H9 (cell line): ENCODE measurements at regions not wholly inside any gene's neighbourhood (a gene's known extent, or its start where the extent isn't known, plus 50 kb on each side); places are given as distances from the start of the nearest gene placed in this dataset.

Experiments used
- DNase-seq: peaks from one replicate; pipeline ENCODE4 v3.0.0-alpha.2; 2017
- H2AFZ ChIP-seq: one replicate; pipeline ENCODE4 v1.6.1; 2013; ENCODE audit warnings: mild to moderate bottlenecking, low read length, control low read depth, moderate library complexity
- H2AK5ac ChIP-seq: 2 replicates; pipeline ENCODE4 v1.6.1; 2013; ENCODE audit warnings: low read length, control low read depth, mixed read lengths; ENCODE audit not compliant: insufficient read length
- H2BK120ac ChIP-seq: one replicate; pipeline ENCODE4 v1.6.1; 2013; ENCODE audit warnings: low read depth, mild to moderate bottlenecking, low read length, control low read depth, inconsistent platforms; ENCODE audit not compliant: poor library complexity, severe bottlenecking
- H2BK12ac ChIP-seq: 2 replicates; pipeline ENCODE4 v1.6.1; 2013; ENCODE audit warnings: low read length, control low read depth, mixed read lengths, low read depth; ENCODE audit not compliant: insufficient read length
- H2BK15ac ChIP-seq: 2 replicates; pipeline ENCODE4 v1.6.1; 2013; ENCODE audit warnings: low read depth, low read length, control low read depth
- H2BK20ac ChIP-seq: one replicate; pipeline ENCODE4 v1.6.1; 2013; ENCODE audit warnings: low read depth, mild to moderate bottlenecking, low read length, control low read depth, inconsistent platforms; ENCODE audit not compliant: poor library complexity, severe bottlenecking
- H2BK5ac ChIP-seq: 2 replicates; pipeline ENCODE4 v1.6.1; 2013; ENCODE audit warnings: low read length, control low read depth, mixed read lengths; ENCODE audit not compliant: insufficient read length
- H3K14ac ChIP-seq: 2 replicates; pipeline ENCODE4 v1.6.1; 2013; ENCODE audit warnings: low read length, control low read depth; ENCODE audit not compliant: insufficient read depth
- H3K18ac ChIP-seq: 2 replicates; pipeline ENCODE4 v1.6.1; 2013; ENCODE audit warnings: low read depth, mild to moderate bottlenecking, mixed read lengths, low read length, control low read depth; ENCODE audit not compliant: insufficient read length
- H3K23ac ChIP-seq: 2 replicates; pipeline ENCODE4 v1.6.1; 2013; ENCODE audit warnings: low read length, control low read depth, mixed read lengths, low read depth; ENCODE audit not compliant: insufficient read length
- H3K23me2 ChIP-seq: 2 replicates; pipeline ENCODE4 v1.6.1; 2013; ENCODE audit warnings: low read depth, mild to moderate bottlenecking, mixed read lengths, low read length, control low read depth; ENCODE audit not compliant: insufficient read length, poor library complexity, severe bottlenecking
- H3K27ac ChIP-seq: 2 replicates; pipeline ENCODE4 v1.5.1; 2013; ENCODE audit warnings: low read length, control low read depth, mixed read lengths, low read depth; ENCODE audit not compliant: insufficient read length
- H3K27me3 ChIP-seq: 2 replicates; pipeline ENCODE4 v1.6.1; 2013; ENCODE audit warnings: low read length, control low read depth, inconsistent platforms; ENCODE audit not compliant: insufficient read depth
- H3K4ac ChIP-seq: 2 replicates; pipeline ENCODE4 v1.6.1; 2013; ENCODE audit warnings: low read depth, mild to moderate bottlenecking, control low read depth, inconsistent platforms, low read length, moderate library complexity
- H3K4me1 ChIP-seq: 2 replicates; pipeline ENCODE4 v1.6.1; 2013; ENCODE audit warnings: low read length, control low read depth, inconsistent platforms; ENCODE audit not compliant: insufficient read depth
- H3K4me2 ChIP-seq: 2 replicates; pipeline ENCODE4 v1.6.1; 2013; ENCODE audit warnings: low read length, control low read depth, mixed read lengths; ENCODE audit not compliant: insufficient read length, insufficient read depth
- H3K56ac ChIP-seq: 2 replicates; pipeline ENCODE4 v1.6.1; 2013; ENCODE audit warnings: low read depth, mild to moderate bottlenecking, mixed read lengths, low read length, control low read depth; ENCODE audit not compliant: insufficient read length
- H3K79me1 ChIP-seq: 2 replicates; pipeline ENCODE4 v1.6.1; 2013; ENCODE audit warnings: low read depth, mild to moderate bottlenecking, moderate library complexity, low read length, control low read depth, inconsistent platforms; ENCODE audit not compliant: insufficient read depth, poor library complexity, severe bottlenecking
- H3K79me2 ChIP-seq: 2 replicates; pipeline ENCODE4 v1.6.1; 2013; ENCODE audit warnings: low read length, control low read depth, inconsistent platforms; ENCODE audit not compliant: insufficient read depth
- H3K9ac ChIP-seq: 2 replicates; pipeline ENCODE4 v1.6.1; 2013; ENCODE audit warnings: low read length, control low read depth, mixed read lengths; ENCODE audit not compliant: insufficient read length; ENCODE audit errors: extremely low read depth
- H3K9me3 ChIP-seq: one replicate; pipeline ENCODE4 v1.6.1; 2013; ENCODE audit warnings: low read depth, low read length, inconsistent platforms; ENCODE audit not compliant: control insufficient read depth
- H3T11ph ChIP-seq: one replicate; pipeline ENCODE4 v1.6.1; 2013; ENCODE audit warnings: mild to moderate bottlenecking, low read length, control low read depth, inconsistent platforms
- H4K20me1 ChIP-seq: one replicate; pipeline ENCODE4 v1.6.1; 2013; ENCODE audit not compliant: control insufficient read depth, insufficient read length, insufficient read depth
- H4K5ac ChIP-seq: 2 replicates; pipeline ENCODE4 v1.6.1; 2013; ENCODE audit warnings: low read depth, mild to moderate bottlenecking, mixed read lengths, low read length, control low read depth; ENCODE audit not compliant: insufficient read length
- H4K8ac ChIP-seq: replicated peaks from 2 replicates; pipeline ENCODE4 v1.6.1; 2013; ENCODE audit warnings: low read length, control low read depth, mixed read lengths, low read depth; ENCODE audit not compliant: insufficient read length
- H4K91ac ChIP-seq: 2 replicates; pipeline ENCODE4 v1.6.1; 2013; ENCODE audit warnings: low read depth, mild to moderate bottlenecking, moderate library complexity, mixed read lengths, low read length, control low read depth; ENCODE audit not compliant: insufficient read length
- H3K27ac Mint-ChIP-seq, 3 experiments: 2 replicates in 2 of 3; 3 replicates in 1 of 3; pipeline ENCODE4 v1.8.0; 2020 to 2021; ENCODE audit warnings: mixed read lengths in 3 of 3, mild to moderate bottlenecking in 1 of 3, moderate library complexity in 1 of 3
- H3K27me3 Mint-ChIP-seq: 2 replicates; pipeline ENCODE4 v1.8.0; 2021; ENCODE audit warnings: low read depth, mild to moderate bottlenecking, moderate library complexity, mixed read lengths
- H3K36me3 Mint-ChIP-seq, 3 experiments: 2 replicates in 2 of 3; 3 replicates in 1 of 3; pipeline ENCODE4 v1.8.0; 2020 to 2021; ENCODE audit warnings: low read depth in 3 of 3, mixed read lengths in 3 of 3; ENCODE audit not compliant: insufficient read depth in 1 of 3
- H3K4me1 Mint-ChIP-seq, 2 experiments: 2 replicates each; pipeline ENCODE4 v1.8.0; 2020; ENCODE audit warnings: mixed read lengths in 2 of 2
- H3K4me3 Mint-ChIP-seq, 2 experiments: 2 replicates in 1 of 2; 3 replicates in 1 of 2; pipeline ENCODE4 v1.8.0; 2020 to 2021; ENCODE audit warnings: mild to moderate bottlenecking in 2 of 2, mixed read lengths in 2 of 2, moderate library complexity in 1 of 2
- H3K9me3 Mint-ChIP-seq, 2 experiments: 2 replicates in 1 of 2; 3 replicates in 1 of 2; pipeline ENCODE4 v1.8.0; 2020; ENCODE audit warnings: mild to moderate bottlenecking in 2 of 2, mixed read lengths in 2 of 2, moderate library complexity in 1 of 2
- TF ChIP-seq, protein P1 (sequence below): fragments of 200-600 bp; sonication (generic); conservative IDR thresholded peaks from 3 replicates; pipeline ENCODE4 v1.8.0; 2021; ENCODE audit warnings: antibody characterized with exemption, mild to moderate bottlenecking

GRCh38 chr16:52052818-52053217, 494.1 kb downstream of the TOX3 start:
- Mint-ChIP-seq H3K4me3 (no peak overlapping the region), H3K9me3 (no peaks in the 10 kb centered on the region), H3K27me3 (no peaks in the 10 kb centered on the region; the same call in none of the 2 replicates), H3K36me3 (no peaks in the 10 kb centered on the region), H3K4me1 (no peaks in the 10 kb centered on the region), H3K27ac (no peak overlapping the region)
- H3K4me1 ChIP-seq = no peaks in the 10 kb centered on the region
- H4K8ac ChIP-seq = no peak overlapping the region
- no peaks in the 10 kb centered on the region for H3K9me3 ChIP-seq
- no peaks in the 10 kb centered on the region for H3K23me2 ChIP-seq
- no peak overlapping the region for H4K91ac ChIP-seq
- no peak overlapping the region for H2AFZ ChIP-seq
- DNase-seq = no peak
- H3K4me2 ChIP-seq = no peak overlapping the region
- TF ChIP-seq, protein P1, sequence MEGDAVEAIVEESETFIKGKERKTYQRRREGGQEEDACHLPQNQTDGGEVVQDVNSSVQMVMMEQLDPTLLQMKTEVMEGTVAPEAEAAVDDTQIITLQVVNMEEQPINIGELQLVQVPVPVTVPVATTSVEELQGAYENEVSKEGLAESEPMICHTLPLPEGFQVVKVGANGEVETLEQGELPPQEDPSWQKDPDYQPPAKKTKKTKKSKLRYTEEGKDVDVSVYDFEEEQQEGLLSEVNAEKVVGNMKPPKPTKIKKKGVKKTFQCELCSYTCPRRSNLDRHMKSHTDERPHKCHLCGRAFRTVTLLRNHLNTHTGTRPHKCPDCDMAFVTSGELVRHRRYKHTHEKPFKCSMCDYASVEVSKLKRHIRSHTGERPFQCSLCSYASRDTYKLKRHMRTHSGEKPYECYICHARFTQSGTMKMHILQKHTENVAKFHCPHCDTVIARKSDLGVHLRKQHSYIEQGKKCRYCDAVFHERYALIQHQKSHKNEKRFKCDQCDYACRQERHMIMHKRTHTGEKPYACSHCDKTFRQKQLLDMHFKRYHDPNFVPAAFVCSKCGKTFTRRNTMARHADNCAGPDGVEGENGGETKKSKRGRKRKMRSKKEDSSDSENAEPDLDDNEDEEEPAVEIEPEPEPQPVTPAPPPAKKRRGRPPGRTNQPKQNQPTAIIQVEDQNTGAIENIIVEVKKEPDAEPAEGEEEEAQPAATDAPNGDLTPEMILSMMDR = no peak
- H3K79me1 ChIP-seq = no peaks in the 10 kb centered on the region
- H3K27me3 ChIP-seq = no peaks in the 10 kb centered on the region
- no peak overlapping the region for H2BK20ac ChIP-seq
- no peak overlapping the region for H3K56ac ChIP-seq
- no peak overlapping the region for H3T11ph ChIP-seq
- no peaks in the 10 kb centered on the region for H3K79me2 ChIP-seq
- H3K14ac ChIP-seq = no peak overlapping the region
- H2BK12ac ChIP-seq = no peak overlapping the region
- H3K4ac ChIP-seq = no peak overlapping the region
- no peak overlapping the region for H2BK5ac ChIP-seq
- no peak overlapping the region for H2BK120ac ChIP-seq
- H3K18ac ChIP-seq = no peak overlapping the region
- H3K27ac ChIP-seq = no peak overlapping the region
- H3K9ac ChIP-seq = no peak overlapping the region
- H4K20me1 ChIP-seq = no peaks in the 10 kb centered on the region
- H4K5ac ChIP-seq = no peak overlapping the region
- H2BK15ac ChIP-seq = no peak overlapping the region
- no peak overlapping the region for H3K23ac ChIP-seq
- no peak overlapping the region for H2AK5ac ChIP-seq
